Psoas muscle (tissue), 7 donors: ENCODE measurements at regions not wholly inside any gene's neighbourhood (a gene's known extent, or its start where the extent isn't known, plus 50 kb on each side); places are given as distances from the start of the nearest gene placed in this dataset.

Experiments used
- ATAC-seq, 4 donors: fragments of 200-7000 bp; cut with Tn5 transposase; one replicate each; pipeline ENCODE4 v1.9.1; 2020; ENCODE audit warnings: moderate library complexity in 3 of 4, mild to moderate bottlenecking in 2 of 4
- DNase-seq, 2 donors: peaks; one replicate each; pipeline ENCODE4 v3.0.0-alpha.2; 2020
- H3K27ac ChIP-seq: fragments of 200-600 bp; one replicate; pipeline ENCODE4 v1.8.0; 2022
- H3K27me3 ChIP-seq, 3 donors: fragments of 200-600 bp in 1 of 3; one replicate each; pipeline versions ENCODE4 v1.6.1 to v1.8.0; 2013 to 2022; ENCODE audit warnings: low read length in 2 of 3, mild to moderate bottlenecking in 2 of 3, moderate library complexity in 1 of 3; ENCODE audit not compliant: insufficient read depth in 3 of 3
- H3K36me3 ChIP-seq, 2 donors: fragments of 200-600 bp in 1 of 2; one replicate each; pipeline versions ENCODE4 v1.6.1 to v1.8.0; 2013 to 2022; ENCODE audit warnings: low read depth in 1 of 2, mild to moderate bottlenecking in 1 of 2, moderate library complexity in 1 of 2; ENCODE audit not compliant: insufficient read depth in 1 of 2
- H3K4me1 ChIP-seq: fragments of 200-600 bp; one replicate; pipeline ENCODE4 v1.8.0; 2022
- H3K4me3 ChIP-seq: fragments of 200-600 bp; one replicate; pipeline ENCODE4 v1.8.0; 2022; ENCODE audit warnings: mild to moderate bottlenecking
- H3K9me3 ChIP-seq: fragments of 200-600 bp; one replicate; pipeline ENCODE4 v1.8.0; 2022
- WGBS, 3 donors: extraction: QIAGEN DNeasy Blood & Tissue Kit; methylation state at CpG; one replicate each; pipeline versions ENCODE4 v1.1.6 to v1.1.7; 2013; 5-methylcytosine and 5-hydroxymethylcytosine counted together
- intact Hi-C, 2 donors: fragments of 100-400 bp; cut with DNase I; formaldehyde crosslinking; loops; one replicate each; pipeline versions ENCODE4 v1.11.0 to v1.14.2; 2022
- TF ChIP-seq, protein P1 (sequence below): fragments of 200-600 bp; IDR thresholded peaks from one replicate; pipeline ENCODE4 v1.8.0; 2022; ENCODE audit warnings: antibody characterized with exemption
- donor health status: healthy with polysubstance abuse.
- donor health status: DM: no; HTN: no; CAD: no; lungs with moderate emphysema.
- donor health status: Bipolar disorder and iron deficiency.
- donor health status: healthy.
- donor health status: DM: yes; HTN: yes; CAD: no.
- donor health status: DM: no; HTN: no; CAD: no.
- donor health status: DM: yes; HTN: yes; CAD: no.

DNA sequence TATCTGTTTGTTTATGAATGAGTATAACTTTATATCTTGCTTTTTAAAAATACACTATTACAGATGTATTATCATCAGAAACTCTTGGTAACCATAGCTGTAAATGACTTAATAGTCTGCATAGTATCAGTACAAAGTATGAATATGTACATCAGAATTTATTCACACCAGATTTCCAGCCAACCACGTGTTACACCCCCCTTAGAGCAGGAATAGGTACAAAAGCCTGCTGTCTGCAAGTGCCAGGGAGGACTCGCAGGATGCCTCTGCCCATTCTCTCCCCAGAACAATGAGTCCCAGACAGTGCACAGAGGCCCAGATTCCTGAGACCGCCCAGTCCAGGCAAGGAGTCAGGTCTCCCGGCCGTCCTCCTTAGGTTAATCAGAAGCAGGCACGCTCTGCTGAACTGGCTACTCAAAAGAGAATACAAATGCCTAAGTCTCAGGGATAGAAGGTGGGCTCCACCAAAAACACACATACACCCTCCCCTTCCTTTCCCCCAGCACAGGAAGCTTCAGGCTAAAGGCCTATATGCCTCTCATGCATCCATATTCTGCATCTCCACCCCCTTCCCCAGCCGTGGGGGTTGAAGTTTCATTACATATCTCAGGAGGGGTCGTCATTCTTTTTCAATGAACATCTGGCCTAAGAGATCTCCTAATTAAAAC lies 159.1 kb upstream of the CDH11 start:
- H3K4me1 ChIP-seq, result no peaks in the 10 kb centered on the region
- no peak for ATAC-seq
- no peaks in the 10 kb centered on the region for H3K27me3 ChIP-seq
- no peaks in the 10 kb centered on the region for H3K36me3 ChIP-seq
- no peak overlapping the region for H3K4me3 ChIP-seq
- no peaks in the 10 kb centered on the region for H3K9me3 ChIP-seq
- no peak overlapping the region for H3K27ac ChIP-seq
- TF ChIP-seq, protein P1, sequence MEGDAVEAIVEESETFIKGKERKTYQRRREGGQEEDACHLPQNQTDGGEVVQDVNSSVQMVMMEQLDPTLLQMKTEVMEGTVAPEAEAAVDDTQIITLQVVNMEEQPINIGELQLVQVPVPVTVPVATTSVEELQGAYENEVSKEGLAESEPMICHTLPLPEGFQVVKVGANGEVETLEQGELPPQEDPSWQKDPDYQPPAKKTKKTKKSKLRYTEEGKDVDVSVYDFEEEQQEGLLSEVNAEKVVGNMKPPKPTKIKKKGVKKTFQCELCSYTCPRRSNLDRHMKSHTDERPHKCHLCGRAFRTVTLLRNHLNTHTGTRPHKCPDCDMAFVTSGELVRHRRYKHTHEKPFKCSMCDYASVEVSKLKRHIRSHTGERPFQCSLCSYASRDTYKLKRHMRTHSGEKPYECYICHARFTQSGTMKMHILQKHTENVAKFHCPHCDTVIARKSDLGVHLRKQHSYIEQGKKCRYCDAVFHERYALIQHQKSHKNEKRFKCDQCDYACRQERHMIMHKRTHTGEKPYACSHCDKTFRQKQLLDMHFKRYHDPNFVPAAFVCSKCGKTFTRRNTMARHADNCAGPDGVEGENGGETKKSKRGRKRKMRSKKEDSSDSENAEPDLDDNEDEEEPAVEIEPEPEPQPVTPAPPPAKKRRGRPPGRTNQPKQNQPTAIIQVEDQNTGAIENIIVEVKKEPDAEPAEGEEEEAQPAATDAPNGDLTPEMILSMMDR, result no peak
- no peak for DNase-seq
- intact Hi-C loops, result no loop called here
- WGBS, 3 donors, result 67 to 69% (median 68%) methylated on average over 8 of the region's 8 CpGs

DNA sequence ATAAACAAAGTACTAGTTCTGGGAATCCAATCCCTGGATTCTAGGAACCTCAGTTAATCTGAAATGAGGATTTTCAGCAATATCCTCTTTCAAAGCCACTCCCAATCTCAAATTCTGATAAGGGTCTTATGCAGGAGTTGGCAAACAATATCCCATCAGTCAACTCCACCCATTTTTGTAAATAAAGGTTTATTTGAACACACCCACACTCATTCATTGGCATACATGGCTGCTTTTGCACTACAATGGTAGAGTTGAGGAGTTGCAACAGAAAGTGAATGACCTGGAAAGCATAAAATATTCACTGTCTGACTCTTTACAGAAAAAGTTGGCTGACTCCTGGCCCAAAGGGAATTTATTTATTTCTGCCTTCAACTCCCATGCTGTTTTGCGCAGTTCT lies 157.7 kb upstream of the CDH11 start:
- DNase-seq (no peak), ATAC-seq (no peak)
- H3K4me3 ChIP-seq, result no peak overlapping the region
- no peak overlapping the region for H3K27ac ChIP-seq
- H3K4me1 ChIP-seq, result no peaks in the 10 kb centered on the region
- 95 to 100% (median 97%) methylated on average over 1 of the region's 1 CpG for WGBS, 3 donors
- no peaks in the 10 kb centered on the region for H3K9me3 ChIP-seq
- intact Hi-C loops, result no loop called here
- H3K36me3 ChIP-seq, result no peaks in the 10 kb centered on the region
- TF ChIP-seq, protein P1, result no peak
- H3K27me3 ChIP-seq, result no peaks in the 10 kb centered on the region

DNA sequence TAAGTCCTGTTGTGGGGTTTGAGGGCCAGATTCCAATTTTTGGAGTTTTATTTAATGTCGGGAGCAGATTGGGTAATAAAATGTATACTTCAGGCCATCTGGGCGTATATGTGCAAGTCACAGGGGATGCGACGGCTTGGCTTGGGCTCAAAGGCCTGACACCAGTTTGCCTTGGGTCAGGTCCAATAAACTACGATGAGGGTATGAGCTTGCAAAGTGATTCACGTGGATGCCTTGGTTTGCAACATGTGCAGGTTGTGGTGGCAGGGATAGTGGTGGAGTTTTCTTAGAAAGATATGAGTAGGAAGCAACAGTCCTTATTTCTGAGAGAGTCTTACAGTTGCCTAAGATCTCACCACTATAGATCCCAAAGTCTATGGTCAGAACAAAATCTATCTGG lies 157.0 kb upstream of the CDH11 start:
- H3K9me3 ChIP-seq, result no peaks in the 10 kb centered on the region
- ATAC-seq (no peak), DNase-seq (no peak)
- intact Hi-C loops, result no loop called here
- no peak overlapping the region for H3K27ac ChIP-seq
- WGBS, 3 donors, result 74 to 78% (median 78%) methylated on average over 6 of the region's 6 CpGs
- H3K27me3 ChIP-seq, result no peaks in the 10 kb centered on the region
- TF ChIP-seq, protein P1, result no peak
- H3K4me3 ChIP-seq, result no peak overlapping the region
- no peaks in the 10 kb centered on the region for H3K4me1 ChIP-seq
- H3K36me3 ChIP-seq, result no peaks in the 10 kb centered on the region

DNA sequence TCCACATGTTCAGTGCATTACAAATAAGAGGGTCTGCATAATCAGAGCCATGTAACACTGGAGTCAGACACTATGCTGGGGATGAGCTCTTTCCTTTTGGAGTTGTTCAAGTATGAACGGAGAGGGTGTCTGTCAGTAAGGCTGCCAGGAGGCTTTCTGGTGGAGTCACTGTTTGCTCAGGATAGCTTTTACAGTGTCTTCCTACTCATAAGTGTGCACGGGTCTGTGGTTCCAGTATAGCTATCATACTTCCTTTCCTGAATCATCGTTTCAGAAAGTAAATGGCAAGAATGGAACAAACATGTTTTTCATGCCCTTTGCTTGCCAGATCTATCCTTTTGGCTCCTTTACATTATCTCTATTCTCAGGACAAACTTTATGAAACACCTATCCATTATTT lies 152.7 kb upstream of the CDH11 start:
- no peaks in the 10 kb centered on the region for H3K36me3 ChIP-seq
- no peak overlapping the region for H3K4me3 ChIP-seq
- no peaks in the 10 kb centered on the region for H3K9me3 ChIP-seq
- no peak for DNase-seq
- ATAC-seq, result no peak
- H3K27me3 ChIP-seq, result no peaks in the 10 kb centered on the region
- 70 to 78% (median 75%) methylated on average over 3 of the region's 3 CpGs for WGBS, 3 donors
- H3K4me1 ChIP-seq, result no peaks in the 10 kb centered on the region
- TF ChIP-seq, protein P1, result no peak
- intact Hi-C loops, result no loop called here
- H3K27ac ChIP-seq, result no peak overlapping the region
